Parathyroid adenoma (tissue), 2 donors: ENCODE measurements at regions not wholly inside any gene's neighbourhood (a gene's known extent, or its start where the extent isn't known, plus 50 kb on each side); places are given as distances from the start of the nearest gene placed in this dataset.

Source experiments
- H2AFZ ChIP-seq: fragments of 300-600 bp; sonication (generic); one replicate; pipeline ENCODE4 v1.7.0; 2017; ENCODE audit warnings: antibody characterized with exemption, mild to moderate bottlenecking
- H3K27ac ChIP-seq: fragments of 300-600 bp; sonication (generic); one replicate; pipeline ENCODE4 v1.7.0; 2017
- H3K27me3 ChIP-seq: fragments of 300-600 bp; sonication (generic); one replicate; pipeline ENCODE4 v1.7.0; 2017; ENCODE audit warnings: low read length; ENCODE audit not compliant: control insufficient read depth, insufficient read depth
- H3K36me3 ChIP-seq: fragments of 300-600 bp; sonication (generic); one replicate; pipeline ENCODE4 v1.7.0; 2017; ENCODE audit warnings: low read length; ENCODE audit not compliant: control insufficient read depth, insufficient read depth
- H3K4me1 ChIP-seq: fragments of 300-600 bp; sonication (generic); one replicate; pipeline ENCODE4 v1.7.0; 2017; ENCODE audit warnings: control low read depth
- H3K4me2 ChIP-seq: fragments of 300-600 bp; sonication (generic); one replicate; pipeline ENCODE4 v1.7.0; 2017; ENCODE audit warnings: low read length
- H3K4me3 ChIP-seq: fragments of 300-600 bp; sonication (generic); one replicate; pipeline ENCODE4 v1.7.0; 2017; ENCODE audit warnings: low read depth, low read length
- H3K79me2 ChIP-seq: fragments of 300-600 bp; sonication (generic); one replicate; pipeline ENCODE4 v1.7.0; 2017; ENCODE audit warnings: control low read depth
- H3K9ac ChIP-seq: fragments of 300-600 bp; sonication (generic); one replicate; pipeline ENCODE4 v1.7.0; 2017; ENCODE audit warnings: mild to moderate bottlenecking
- H3K9me3 ChIP-seq: fragments of 300-600 bp; sonication (generic); one replicate; pipeline ENCODE4 v1.7.0; 2017; ENCODE audit warnings: low read length; ENCODE audit not compliant: control insufficient read depth
- TF ChIP-seq, protein P1 (sequence below): fragments of 300-600 bp; sonication (generic); IDR thresholded peaks from one replicate; pipeline ENCODE4 v1.7.0; 2017; ENCODE audit warnings: antibody characterized with exemption, mild to moderate bottlenecking
- donor health status: primary hyperparathyroidism.

DNA sequence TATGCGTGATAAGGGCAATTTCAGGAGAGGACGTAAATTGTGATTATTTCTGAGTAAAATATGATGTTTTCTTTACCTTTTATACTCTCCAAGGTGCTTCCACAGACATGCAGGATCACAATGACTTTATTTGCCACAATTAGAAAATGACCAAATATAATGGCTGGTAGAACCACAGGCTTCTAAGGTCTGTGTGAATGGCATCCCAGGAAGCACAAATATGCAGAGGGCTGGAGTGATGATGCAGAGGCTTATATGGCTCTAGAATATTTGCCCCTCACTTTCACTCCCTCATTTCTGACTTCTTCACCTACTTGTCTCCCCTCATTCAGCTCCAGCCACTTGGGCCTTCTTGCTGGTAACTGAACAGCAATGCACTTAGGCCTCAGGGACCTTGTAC is 502.1 kb upstream of the MAP3K7 start:
- Histone ChIP-seq H3K9me3 (no peaks in the 10 kb centered on the region), H3K27me3 (no peaks in the 10 kb centered on the region), H2AFZ (no peak overlapping the region), H3K9ac (no peak overlapping the region), H3K4me1 (no peaks in the 10 kb centered on the region), H3K27ac (no peak overlapping the region), H3K4me3 (no peak overlapping the region), H3K36me3 (no peaks in the 10 kb centered on the region), H3K79me2 (no peaks in the 10 kb centered on the region), H3K4me2 (no peak overlapping the region)
- TF ChIP-seq, protein P1, sequence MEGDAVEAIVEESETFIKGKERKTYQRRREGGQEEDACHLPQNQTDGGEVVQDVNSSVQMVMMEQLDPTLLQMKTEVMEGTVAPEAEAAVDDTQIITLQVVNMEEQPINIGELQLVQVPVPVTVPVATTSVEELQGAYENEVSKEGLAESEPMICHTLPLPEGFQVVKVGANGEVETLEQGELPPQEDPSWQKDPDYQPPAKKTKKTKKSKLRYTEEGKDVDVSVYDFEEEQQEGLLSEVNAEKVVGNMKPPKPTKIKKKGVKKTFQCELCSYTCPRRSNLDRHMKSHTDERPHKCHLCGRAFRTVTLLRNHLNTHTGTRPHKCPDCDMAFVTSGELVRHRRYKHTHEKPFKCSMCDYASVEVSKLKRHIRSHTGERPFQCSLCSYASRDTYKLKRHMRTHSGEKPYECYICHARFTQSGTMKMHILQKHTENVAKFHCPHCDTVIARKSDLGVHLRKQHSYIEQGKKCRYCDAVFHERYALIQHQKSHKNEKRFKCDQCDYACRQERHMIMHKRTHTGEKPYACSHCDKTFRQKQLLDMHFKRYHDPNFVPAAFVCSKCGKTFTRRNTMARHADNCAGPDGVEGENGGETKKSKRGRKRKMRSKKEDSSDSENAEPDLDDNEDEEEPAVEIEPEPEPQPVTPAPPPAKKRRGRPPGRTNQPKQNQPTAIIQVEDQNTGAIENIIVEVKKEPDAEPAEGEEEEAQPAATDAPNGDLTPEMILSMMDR = no peak

DNA sequence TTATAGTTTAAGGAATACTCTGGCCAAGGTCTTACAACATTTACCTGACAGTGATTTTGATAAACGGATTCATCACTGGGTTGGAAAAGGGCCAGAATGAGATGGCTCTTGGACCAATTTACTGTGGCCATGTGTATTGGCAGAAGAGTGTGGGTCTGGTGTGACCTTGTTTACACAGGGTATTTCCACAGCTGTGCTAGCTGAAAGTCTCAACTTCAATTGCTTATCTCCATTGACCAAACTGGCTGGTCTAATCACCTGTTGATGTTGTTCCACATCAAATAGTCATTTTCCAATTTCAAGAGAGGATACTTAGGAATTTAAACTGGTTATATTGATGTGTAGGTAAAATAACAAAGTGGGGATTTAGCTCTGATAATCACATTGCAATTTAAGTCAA is 501.6 kb upstream of the MAP3K7 start:
- Histone ChIP-seq H3K4me2 (no peak overlapping the region), H3K27me3 (no peaks in the 10 kb centered on the region), H2AFZ (no peak overlapping the region), H3K27ac (no peak overlapping the region), H3K9me3 (no peaks in the 10 kb centered on the region), H3K79me2 (no peaks in the 10 kb centered on the region), H3K4me3 (no peak overlapping the region), H3K36me3 (no peaks in the 10 kb centered on the region), H3K9ac (no peak overlapping the region), H3K4me1 (no peaks in the 10 kb centered on the region)
- TF ChIP-seq, protein P1 = no peak

DNA sequence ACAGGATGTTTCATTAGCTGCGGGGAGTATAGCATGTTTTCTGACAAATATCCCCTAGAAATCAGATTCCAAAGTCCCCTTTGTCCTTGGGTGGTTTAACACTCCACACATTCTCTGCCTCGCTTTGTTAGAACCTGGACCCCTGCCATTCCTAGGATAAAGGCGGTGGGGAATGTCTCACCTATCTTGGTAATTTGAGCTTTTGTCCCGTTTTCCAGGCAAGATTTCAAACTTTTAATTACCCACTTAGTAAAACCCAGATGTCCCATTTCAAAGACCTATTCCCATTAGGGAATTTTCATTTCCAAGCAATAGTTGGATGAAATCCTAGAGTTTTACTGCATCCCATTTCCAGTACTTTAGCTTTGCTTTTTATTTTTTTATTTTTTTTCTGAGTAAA is 501.0 kb upstream of the MAP3K7 start:
- no peak overlapping the region for H3K9ac ChIP-seq
- H3K4me1 ChIP-seq = no peaks in the 10 kb centered on the region
- no peaks in the 10 kb centered on the region for H3K79me2 ChIP-seq
- TF ChIP-seq, protein P1 = no peak
- H3K4me3 ChIP-seq = no peak overlapping the region
- H2AFZ ChIP-seq = no peak overlapping the region
- no peak overlapping the region for H3K27ac ChIP-seq
- no peaks in the 10 kb centered on the region for H3K9me3 ChIP-seq
- no peak overlapping the region for H3K4me2 ChIP-seq
- no peaks in the 10 kb centered on the region for H3K36me3 ChIP-seq
- H3K27me3 ChIP-seq = no peaks in the 10 kb centered on the region

DNA sequence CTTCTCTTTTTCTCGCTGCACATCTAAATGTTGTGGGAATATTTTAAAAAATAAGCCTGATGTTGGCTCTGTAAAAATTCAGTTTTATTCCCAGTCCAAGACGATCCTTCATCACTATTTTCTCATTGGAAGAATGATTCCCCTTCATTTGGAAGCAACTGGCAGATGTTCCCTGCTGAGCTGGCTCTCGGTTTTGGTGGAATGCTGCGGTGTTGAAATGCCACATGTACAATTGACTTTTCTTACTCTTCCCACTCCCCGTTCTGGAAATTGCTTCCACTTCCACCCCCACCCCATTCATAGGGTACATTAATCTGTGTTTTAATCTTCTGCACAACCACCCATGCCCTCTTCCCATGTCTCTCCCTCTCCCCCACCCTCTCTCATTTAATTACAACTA is 496.3 kb upstream of the MAP3K7 start:
- no peaks in the 10 kb centered on the region for H3K36me3 ChIP-seq
- no peaks in the 10 kb centered on the region for H3K9me3 ChIP-seq
- H3K27me3 ChIP-seq = no peaks in the 10 kb centered on the region
- no peak overlapping the region for H3K9ac ChIP-seq
- H3K4me2 ChIP-seq = no peak overlapping the region
- no peak overlapping the region for H2AFZ ChIP-seq
- H3K4me1 ChIP-seq = no peaks in the 10 kb centered on the region
- H3K27ac ChIP-seq = no peak overlapping the region
- no peak overlapping the region for H3K4me3 ChIP-seq
- no peaks in the 10 kb centered on the region for H3K79me2 ChIP-seq
- TF ChIP-seq, protein P1 = no peak

DNA sequence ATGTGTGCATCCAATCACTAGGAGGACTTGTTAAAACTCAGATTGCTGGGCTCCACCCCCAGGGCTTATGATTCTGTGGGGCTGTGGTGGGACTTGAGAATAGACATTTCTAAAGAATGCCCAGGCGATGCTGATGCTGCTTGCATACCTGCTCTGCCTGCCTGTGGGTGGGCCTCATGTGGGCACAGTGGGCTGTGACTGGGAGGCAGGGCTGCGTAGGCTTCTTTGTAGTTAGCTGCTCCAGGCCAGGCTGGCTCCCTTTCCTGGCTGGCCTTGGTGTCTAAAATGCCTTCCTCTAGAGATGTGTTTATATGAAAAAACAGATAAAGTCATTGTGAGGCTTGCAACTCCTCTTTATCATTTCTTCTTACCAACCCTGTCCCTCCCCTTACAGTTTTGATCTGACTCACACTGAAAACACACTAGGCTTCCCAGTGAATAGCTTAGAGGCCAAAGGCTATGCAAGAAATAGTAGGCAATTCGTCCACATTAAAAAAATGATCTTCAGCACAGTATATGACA is 495.5 kb upstream of the MAP3K7 start:
- no peak overlapping the region for H3K4me2 ChIP-seq
- no peaks in the 10 kb centered on the region for H3K4me1 ChIP-seq
- no peak overlapping the region for H3K27ac ChIP-seq
- no peaks in the 10 kb centered on the region for H3K79me2 ChIP-seq
- no peaks in the 10 kb centered on the region for H3K27me3 ChIP-seq
- H3K4me3 ChIP-seq = no peak overlapping the region
- TF ChIP-seq, protein P1 = no peak
- no peak overlapping the region for H3K9ac ChIP-seq
- H3K36me3 ChIP-seq = no peaks in the 10 kb centered on the region
- no peak overlapping the region for H2AFZ ChIP-seq
- H3K9me3 ChIP-seq = no peaks in the 10 kb centered on the region
